ENCODE measurements at regions not wholly inside any gene's neighbourhood (a gene's known extent, or its start where the extent isn't known, plus 50 kb on each side); places are given as distances from the start of the nearest gene placed in this dataset.

DNA sequence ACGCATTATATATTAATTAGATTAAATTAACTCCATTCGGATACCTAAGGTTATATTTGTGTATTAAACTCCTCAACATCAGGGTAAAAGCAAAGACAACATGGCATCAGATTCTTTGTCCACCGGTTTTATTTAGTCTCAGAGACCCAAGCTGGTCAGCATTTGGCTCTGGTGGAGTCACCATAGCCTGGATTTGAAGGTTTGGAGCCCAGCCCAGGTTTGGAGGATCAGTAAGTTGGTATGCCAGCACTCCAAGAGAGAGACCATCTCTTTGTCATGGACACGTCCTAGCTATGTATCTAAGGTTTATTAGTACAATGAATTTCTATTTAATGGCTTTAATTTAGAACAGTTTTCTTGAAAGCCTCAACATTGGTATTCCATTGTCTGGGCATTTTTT is 328.4 kb upstream of the RBFOX1 start:
- no peaks in the 10 kb centered on the region for H3K27me3 ChIP-seq (ENCODE audit: control insufficient read depth in 2 of 2, insufficient read depth in 2 of 2, low read length in 2 of 2)
- no peaks in the 10 kb centered on the region for H3K79me2 ChIP-seq (ENCODE audit: control insufficient read depth, insufficient read depth, low read length)
- H3K9ac ChIP-seq (replicated peaks; ENCODE audit: extremely low read depth, insufficient read depth, low read length), result no peak overlapping the region
- no peaks in the 10 kb centered on the region for H3K4me1 ChIP-seq (ENCODE audit: control insufficient read depth, extremely low read depth, insufficient read depth, low read length)
- TF ChIP-seq, protein P1, sequence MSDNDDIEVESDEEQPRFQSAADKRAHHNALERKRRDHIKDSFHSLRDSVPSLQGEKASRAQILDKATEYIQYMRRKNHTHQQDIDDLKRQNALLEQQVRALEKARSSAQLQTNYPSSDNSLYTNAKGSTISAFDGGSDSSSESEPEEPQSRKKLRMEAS (IDR thresholded peaks at IDR 0.05; ENCODE audit: insufficient read depth, insufficient read length), result no peak
- TF ChIP-seq GATA2 (IDR thresholded peaks at IDR 0.05; ENCODE audit: insufficient read depth, insufficient read length, low read depth, low read length), result no peak
- TF ChIP-seq JUN (IDR thresholded peaks at IDR 0.05; ENCODE audit: borderline replicate concordance, insufficient read depth, insufficient read length, low read depth), result no peak
- TF ChIP-seq FOS (IDR thresholded peaks at IDR 0.05; ENCODE audit: borderline replicate concordance, insufficient read depth, low read length), result no peak
- intact Hi-C loops (cut with micrococcal nuclease), result no loop called here
- CTCF ChIA-PET, result no interaction called here
- POLR2A ChIA-PET, result no interaction called here
- BruUV-seq (replicated peaks), result no TSS peak
- H3K27ac ChIP-seq (ENCODE audit: insufficient read depth, low read depth, low read length), result no peak overlapping the region
- no peak overlapping the region for H2AFZ ChIP-seq (ENCODE audit: low read depth, low read length)
- H3K9me3 ChIP-seq (replicated peaks; ENCODE audit: control insufficient read depth, insufficient read depth, low read length), result no peaks in the 10 kb centered on the region
- no peaks in the 10 kb centered on the region for H3K9me1 ChIP-seq (replicated peaks; ENCODE audit: control insufficient read depth, extremely low read depth, insufficient read depth, low read length)
- H4K20me1 ChIP-seq (replicated peaks; ENCODE audit: control insufficient read depth, extremely low read depth, insufficient read depth, low read length), result no peaks in the 10 kb centered on the region
- FAIRE-seq, result no peak
- no peak overlapping the region for H3K4me3 ChIP-seq (replicated peaks in 1 of 3; ENCODE audit: insufficient read depth in 1 of 3, low read depth in 1 of 3, low read length in 3 of 3)
- no peaks in the 10 kb centered on the region for H3K36me3 ChIP-seq (ENCODE audit: control insufficient read depth in 2 of 2, extremely low read depth in 1 of 2, insufficient read depth in 2 of 2, low read length in 2 of 2)
- no peak overlapping the region for H3K4me2 ChIP-seq (ENCODE audit: insufficient read depth, low read length)
- no peak for DNase-seq (ENCODE audit: low read depth, low spot score)
- dilution Hi-C loops (cut with MboI; ENCODE audit: extremely low pct_ligation_motif_present, low sequenced_read_pairs), result no loop called here

DNA sequence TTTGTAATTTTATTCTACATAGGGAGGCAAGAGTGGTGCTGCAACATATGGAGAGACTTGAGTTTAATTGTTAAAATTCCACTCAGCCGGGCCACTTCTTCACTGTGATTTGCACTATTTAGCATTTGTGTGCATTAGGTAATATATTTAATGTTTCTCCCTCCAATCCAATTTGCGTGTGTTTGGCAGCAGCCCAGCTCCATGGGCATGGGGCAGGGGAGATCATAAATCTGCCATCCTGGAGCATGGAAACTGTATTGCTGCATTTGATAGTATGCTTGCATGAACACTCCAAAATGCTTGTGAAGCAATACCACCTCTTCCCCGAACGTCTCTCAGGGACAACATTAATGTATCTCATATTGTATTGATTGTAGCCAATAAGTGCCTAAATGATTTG is 339.1 kb upstream of the RBFOX1 start:
- H4K20me1 ChIP-seq (replicated peaks; ENCODE audit: control insufficient read depth, extremely low read depth, insufficient read depth, low read length), result no peaks in the 10 kb centered on the region
- no peak for TF ChIP-seq FOS (IDR thresholded peaks at IDR 0.05; ENCODE audit: borderline replicate concordance, insufficient read depth, low read length)
- no peaks in the 10 kb centered on the region for H3K36me3 ChIP-seq (ENCODE audit: control insufficient read depth in 2 of 2, extremely low read depth in 1 of 2, insufficient read depth in 2 of 2, low read length in 2 of 2)
- no peaks in the 10 kb centered on the region for H3K4me1 ChIP-seq (ENCODE audit: control insufficient read depth, extremely low read depth, insufficient read depth, low read length)
- H3K79me2 ChIP-seq (ENCODE audit: control insufficient read depth, insufficient read depth, low read length), result no peaks in the 10 kb centered on the region
- H2AFZ ChIP-seq (ENCODE audit: low read depth, low read length), result no peak overlapping the region
- ChIA-PET CTCF (no interaction called here), POLR2A (no interaction called here)
- no peaks in the 10 kb centered on the region for H3K9me3 ChIP-seq (replicated peaks; ENCODE audit: control insufficient read depth, insufficient read depth, low read length)
- no peaks in the 10 kb centered on the region for H3K27me3 ChIP-seq (ENCODE audit: control insufficient read depth in 2 of 2, insufficient read depth in 2 of 2, low read length in 2 of 2)
- no peak for DNase-seq (ENCODE audit: low read depth, low spot score)
- no peak overlapping the region for H3K4me3 ChIP-seq (replicated peaks in 1 of 3; ENCODE audit: insufficient read depth in 1 of 3, low read depth in 1 of 3, low read length in 3 of 3)
- no peak overlapping the region for H3K4me2 ChIP-seq (ENCODE audit: insufficient read depth, low read length)
- BruUV-seq (replicated peaks), result no TSS peak
- dilution Hi-C loops (cut with MboI; ENCODE audit: extremely low pct_ligation_motif_present, low sequenced_read_pairs) (no loop called here), intact Hi-C loops (cut with micrococcal nuclease) (no loop called here)
- H3K27ac ChIP-seq (ENCODE audit: insufficient read depth, low read depth, low read length), result no peak overlapping the region
- H3K9me1 ChIP-seq (replicated peaks; ENCODE audit: control insufficient read depth, extremely low read depth, insufficient read depth, low read length), result no peaks in the 10 kb centered on the region
- no peak overlapping the region for H3K9ac ChIP-seq (replicated peaks; ENCODE audit: extremely low read depth, insufficient read depth, low read length)
- FAIRE-seq, result no peak
